Activated T-helper 2 cell treated with anti-CD3 and anti-CD28 coated beads, Interferon-gamma antibody, Interleukin-2, Interleukin-4, amounts not matched to agents 10 μg/mL and 5 μg/mL and 100 μg/mL, durations not matched to agents 14 hours and 24 hours and 36 hours (primary cell): ENCODE measurements at regions not wholly inside any gene's neighbourhood (a gene's known extent, or its start where the extent isn't known, plus 50 kb on each side); places are given as distances from the start of the nearest gene placed in this dataset.

ENCODE experiments used
- DNase-seq: peaks from one replicate; pipeline ENCODE4 v3.0.0; 2021; ENCODE audit warnings: low spot score
- H3K27ac Mint-ChIP-seq: one replicate; pipeline ENCODE4 v1.8.0; 2021; ENCODE audit warnings: mixed read lengths
- H3K27me3 Mint-ChIP-seq: one replicate; pipeline ENCODE4 v1.8.0; 2021; ENCODE audit warnings: low read depth, mixed read lengths
- H3K36me3 Mint-ChIP-seq: one replicate; pipeline ENCODE4 v1.8.0; 2021; ENCODE audit warnings: low read depth, mixed read lengths
- H3K4me1 Mint-ChIP-seq: one replicate; pipeline ENCODE4 v1.8.0; 2021; ENCODE audit warnings: low read depth, mixed read lengths
- H3K4me3 Mint-ChIP-seq: one replicate; pipeline ENCODE4 v1.8.0; 2021; ENCODE audit warnings: low read depth, mild to moderate bottlenecking, moderate library complexity, mixed read lengths
- H3K9me3 Mint-ChIP-seq: one replicate; pipeline ENCODE4 v1.8.0; 2021; ENCODE audit warnings: mixed read lengths
- intact Hi-C: fragments of 100-400 bp; cut with micrococcal nuclease; formaldehyde crosslinking; loops from one replicate; pipeline ENCODE4 v1.15.1; 2023

- Mint-ChIP-seq H3K9me3 (peaks cover 47% of the 10 kb centered on the region), H3K36me3 (no peaks in the 10 kb centered on the region), H3K4me1 (no peaks in the 10 kb centered on the region), H3K4me3 (no peak overlapping the region), H3K27me3 (no peaks in the 10 kb centered on the region), H3K27ac (no peak overlapping the region)
- intact Hi-C loops, result no loop called here
- DNase-seq, result no peak
Observed at GRCh38 chr14:84375235-84375634, 1154.7 kb upstream of the FLRT2 start.

DNA sequence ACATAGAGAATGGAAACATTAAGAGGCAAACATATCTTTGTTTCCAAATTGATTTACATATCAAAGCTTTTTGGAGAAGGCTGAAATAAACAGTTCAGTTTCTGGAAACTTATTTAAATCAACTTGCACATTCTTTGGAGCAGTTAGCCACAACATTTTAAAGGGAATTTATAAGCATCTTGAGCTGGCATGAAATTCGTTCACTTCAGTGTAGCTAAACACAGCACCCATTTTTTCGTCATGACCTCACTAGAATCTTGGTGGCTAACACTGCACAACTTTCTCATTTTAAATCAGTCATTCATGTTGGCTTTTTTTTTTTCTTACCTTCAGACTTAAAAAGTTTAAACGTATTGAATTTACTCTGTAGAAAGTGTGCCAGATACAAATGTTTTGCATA, 1139.9 kb upstream of the FLRT2 start:
- intact Hi-C loops, result no loop called here
- no peak overlapping the region for H3K27ac Mint-ChIP-seq
- no peaks in the 10 kb centered on the region for H3K27me3 Mint-ChIP-seq
- no peaks in the 10 kb centered on the region for H3K36me3 Mint-ChIP-seq
- no peak overlapping the region for H3K4me3 Mint-ChIP-seq
- DNase-seq, result no peak
- no peaks in the 10 kb centered on the region for H3K4me1 Mint-ChIP-seq
- peaks cover 45% of the 10 kb centered on the region for H3K9me3 Mint-ChIP-seq

GRCh38 chr14:84397631-84398030, 1132.3 kb upstream of the FLRT2 start:
- DNase-seq, result no peak
- Mint-ChIP-seq H3K36me3 (no peaks in the 10 kb centered on the region), H3K27ac (no peak overlapping the region), H3K27me3 (no peaks in the 10 kb centered on the region), H3K4me1 (no peaks in the 10 kb centered on the region), H3K9me3 (peaks cover 57% of the 10 kb centered on the region), H3K4me3 (no peak overlapping the region)
- intact Hi-C loops, result no loop called here

GRCh38 chr14:84399296-84399910, 1130.5 kb upstream of the FLRT2 start:
- Mint-ChIP-seq H3K27me3 (no peaks in the 10 kb centered on the region), H3K4me1 (no peaks in the 10 kb centered on the region), H3K4me3 (no peak overlapping the region), H3K9me3 (peaks cover 53% of the 10 kb centered on the region), H3K27ac (no peak overlapping the region), H3K36me3 (no peaks in the 10 kb centered on the region)
- intact Hi-C loops, result no loop called here
- no peak for DNase-seq

DNA sequence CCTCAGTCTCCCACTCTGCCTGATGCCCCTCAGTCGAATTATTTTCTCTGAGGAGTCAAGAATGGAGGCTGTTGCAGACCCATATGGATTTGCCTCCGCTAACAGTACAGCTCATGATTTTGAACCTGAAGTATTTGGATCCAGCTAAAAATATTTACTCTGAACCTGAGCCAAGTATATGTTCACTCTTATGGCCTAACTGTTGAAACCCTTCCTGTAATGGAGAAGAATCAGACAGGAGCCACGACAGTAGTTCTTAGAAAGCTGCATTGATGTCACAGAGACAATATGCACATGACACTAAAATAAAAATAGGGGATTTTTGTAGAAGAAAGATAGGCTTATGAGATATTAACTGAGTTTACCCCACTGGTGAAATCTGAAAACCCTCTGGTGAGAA, 1128.3 kb upstream of the FLRT2 start:
- Mint-ChIP-seq H3K9me3 (peaks cover 32% of the 10 kb centered on the region), H3K27ac (no peak overlapping the region), H3K27me3 (no peaks in the 10 kb centered on the region), H3K4me1 (no peaks in the 10 kb centered on the region), H3K4me3 (no peak overlapping the region), H3K36me3 (no peaks in the 10 kb centered on the region)
- intact Hi-C loops, result no loop called here
- no peak for DNase-seq

GRCh38 chr14:84403585-84403984, 1126.4 kb upstream of the FLRT2 start:
- DNase-seq, result no peak
- H3K36me3 Mint-ChIP-seq, result no peaks in the 10 kb centered on the region
- no peaks in the 10 kb centered on the region for H3K4me1 Mint-ChIP-seq
- intact Hi-C loops, result no loop called here
- H3K27me3 Mint-ChIP-seq, result no peaks in the 10 kb centered on the region
- H3K27ac Mint-ChIP-seq, result no peak overlapping the region
- peaks cover 28% of the 10 kb centered on the region for H3K9me3 Mint-ChIP-seq
- no peak overlapping the region for H3K4me3 Mint-ChIP-seq

DNA sequence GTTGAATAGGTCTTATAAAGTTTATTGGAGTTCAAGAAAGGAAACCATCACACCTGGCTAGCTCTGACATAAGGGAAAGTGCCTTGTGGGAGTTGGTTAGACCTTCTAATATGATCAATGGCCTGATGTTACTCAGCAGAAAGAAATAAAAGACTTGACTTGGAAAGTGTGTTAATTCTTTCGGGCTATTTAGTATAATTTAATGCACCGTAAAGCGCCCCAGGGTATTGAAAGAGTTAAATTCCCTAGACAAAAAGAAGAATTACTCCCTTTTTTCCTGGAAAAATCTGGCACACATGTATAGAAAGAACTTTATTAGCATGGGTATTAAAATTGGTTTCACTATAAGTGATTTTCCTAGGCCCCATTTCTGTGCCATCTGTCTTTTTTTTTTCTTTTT, 1125.7 kb upstream of the FLRT2 start:
- Mint-ChIP-seq H3K27me3 (no peaks in the 10 kb centered on the region), H3K4me1 (no peaks in the 10 kb centered on the region), H3K27ac (no peak overlapping the region), H3K36me3 (no peaks in the 10 kb centered on the region), H3K4me3 (no peak overlapping the region), H3K9me3 (peaks cover 29% of the 10 kb centered on the region)
- no peak for DNase-seq
- intact Hi-C loops, result no loop called here

GRCh38 chr14:84409435-84409834, 1120.5 kb upstream of the FLRT2 start:
- H3K27me3 Mint-ChIP-seq, result no peaks in the 10 kb centered on the region
- intact Hi-C loops, result no loop called here
- peaks cover 43% of the 10 kb centered on the region for H3K9me3 Mint-ChIP-seq
- H3K4me3 Mint-ChIP-seq, result no peak overlapping the region
- H3K27ac Mint-ChIP-seq, result no peak overlapping the region
- no peak for DNase-seq
- H3K36me3 Mint-ChIP-seq, result no peaks in the 10 kb centered on the region
- no peaks in the 10 kb centered on the region for H3K4me1 Mint-ChIP-seq

- H3K4me3 Mint-ChIP-seq, result no peak overlapping the region
Observed at GRCh38 chr14:84410344-84410743, 1119.6 kb upstream of the FLRT2 start.

GRCh38 chr14:84420221-84420620, 1109.7 kb upstream of the FLRT2 start:
- Mint-ChIP-seq H3K36me3 (no peaks in the 10 kb centered on the region), H3K4me3 (no peak overlapping the region), H3K4me1 (no peaks in the 10 kb centered on the region), H3K27ac (no peak overlapping the region), H3K27me3 (no peaks in the 10 kb centered on the region), H3K9me3 (peaks cover 50% of the 10 kb centered on the region)
- DNase-seq, result no peak
- intact Hi-C loops, result no loop called here

More at GRCh38 chr14:84410344-84410743, 1119.6 kb upstream of the FLRT2 start:
- intact Hi-C loops, result no loop called here
- H3K4me1 Mint-ChIP-seq, result no peaks in the 10 kb centered on the region
- H3K36me3 Mint-ChIP-seq, result no peaks in the 10 kb centered on the region
- H3K27ac Mint-ChIP-seq, result no peak overlapping the region
- DNase-seq, result no peak
- no peaks in the 10 kb centered on the region for H3K27me3 Mint-ChIP-seq
- peaks cover 52% of the 10 kb centered on the region for H3K9me3 Mint-ChIP-seq

GRCh38 chr14:84421621-84422020, 1108.3 kb upstream of the FLRT2 start:
- Mint-ChIP-seq H3K36me3 (no peaks in the 10 kb centered on the region), H3K4me1 (no peaks in the 10 kb centered on the region), H3K27ac (no peak overlapping the region), H3K4me3 (no peak overlapping the region), H3K27me3 (no peaks in the 10 kb centered on the region), H3K9me3 (peaks cover 40% of the 10 kb centered on the region)
- intact Hi-C loops, result no loop called here
- no peak for DNase-seq

GRCh38 chr14:84425968-84426367, 1104.0 kb upstream of the FLRT2 start:
- DNase-seq, result no peak
- Mint-ChIP-seq H3K9me3 (peaks cover 28% of the 10 kb centered on the region), H3K27me3 (no peaks in the 10 kb centered on the region), H3K4me3 (no peak overlapping the region), H3K27ac (no peak overlapping the region), H3K4me1 (no peaks in the 10 kb centered on the region), H3K36me3 (no peaks in the 10 kb centered on the region)
- intact Hi-C loops, result no loop called here

DNA sequence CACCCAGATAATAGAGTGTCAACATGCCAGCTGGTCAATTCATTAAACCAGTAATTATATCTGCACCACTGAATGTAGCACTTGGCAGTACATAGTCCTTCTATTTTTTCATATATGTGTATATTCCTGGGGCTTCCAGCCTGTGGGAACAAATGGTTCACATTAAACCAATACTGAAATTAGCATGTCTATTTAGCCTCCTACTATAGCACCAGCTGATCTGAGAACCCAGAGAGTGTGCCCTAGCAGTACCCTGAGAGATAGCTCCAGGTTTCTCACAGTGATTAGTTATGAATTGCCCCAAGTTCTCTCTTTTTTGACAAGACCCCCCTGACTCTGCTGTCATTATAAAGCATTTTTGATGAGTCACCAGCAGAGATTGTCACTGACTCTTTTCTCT, 1097.3 kb upstream of the FLRT2 start:
- Mint-ChIP-seq H3K27me3 (no peaks in the 10 kb centered on the region), H3K27ac (no peak overlapping the region), H3K9me3 (peaks cover 50% of the 10 kb centered on the region), H3K36me3 (no peaks in the 10 kb centered on the region), H3K4me3 (no peak overlapping the region), H3K4me1 (no peaks in the 10 kb centered on the region)
- DNase-seq, result no peak
- intact Hi-C loops, result no loop called here

DNA sequence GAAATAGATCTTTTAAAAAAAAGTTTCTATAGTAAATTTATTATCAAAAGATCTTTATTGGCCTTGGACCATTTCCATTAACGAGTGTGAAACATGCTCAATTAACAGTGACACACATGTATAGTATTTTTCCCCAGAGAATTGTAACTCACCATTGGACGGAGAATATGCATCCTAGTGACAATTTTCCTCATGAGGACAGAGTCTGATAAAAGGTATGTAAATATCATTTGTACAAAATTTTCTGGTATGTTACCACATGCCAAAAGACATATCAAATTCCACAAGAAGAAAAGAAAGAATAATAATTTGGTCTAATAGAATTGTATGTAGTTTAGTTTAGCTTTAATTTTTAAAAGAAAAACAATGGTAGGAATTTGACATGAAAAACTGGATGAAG, 1096.0 kb upstream of the FLRT2 start:
- H3K27me3 Mint-ChIP-seq, result no peaks in the 10 kb centered on the region
- H3K36me3 Mint-ChIP-seq, result no peaks in the 10 kb centered on the region
- H3K4me1 Mint-ChIP-seq, result no peaks in the 10 kb centered on the region
- no peak for DNase-seq
- intact Hi-C loops, result no loop called here
- no peak overlapping the region for H3K4me3 Mint-ChIP-seq
- H3K9me3 Mint-ChIP-seq, result peaks cover 49% of the 10 kb centered on the region
- no peak overlapping the region for H3K27ac Mint-ChIP-seq
